Right kidney (tissue), 1 donor: ENCODE measurements at regions not wholly inside any gene's neighbourhood (a gene's known extent, or its start where the extent isn't known, plus 50 kb on each side); places are given as distances from the start of the nearest gene placed in this dataset.
"Not testable (repeated sequence)": the region's sequence is repeated elsewhere in the genome, so short reads cannot be mapped to it uniquely, and the experiment has no call there.

Source experiments
- DNase-seq: peaks from one replicate; pipeline ENCODE4 v3.0.0-alpha.2; 2016

- no peak for DNase-seq
Measured at GRCh38 chr1:31511848-31512615, 64.3 kb upstream of the TINAGL1 start.

DNA sequence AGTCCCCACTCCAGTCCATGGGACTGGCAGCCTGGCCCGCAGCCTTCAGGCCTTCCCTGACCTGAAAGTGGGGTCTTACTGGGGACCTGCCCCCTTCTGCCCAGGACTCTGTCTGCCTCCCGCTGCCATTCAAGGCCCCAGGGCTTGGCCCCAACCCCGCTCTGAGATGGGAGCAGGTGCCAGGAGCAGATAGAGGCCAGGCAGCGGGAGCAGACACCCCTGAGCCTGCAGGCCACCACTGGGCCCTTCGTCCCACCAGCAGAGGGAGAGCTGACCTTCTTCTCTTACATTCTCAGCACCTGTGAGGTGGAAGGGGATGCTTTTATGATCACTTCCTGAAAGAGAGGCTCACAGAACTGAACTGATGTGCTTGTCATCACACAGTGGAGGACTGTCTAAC, 62.2 kb upstream of the TINAGL1 start:
- no peak for DNase-seq

DNA sequence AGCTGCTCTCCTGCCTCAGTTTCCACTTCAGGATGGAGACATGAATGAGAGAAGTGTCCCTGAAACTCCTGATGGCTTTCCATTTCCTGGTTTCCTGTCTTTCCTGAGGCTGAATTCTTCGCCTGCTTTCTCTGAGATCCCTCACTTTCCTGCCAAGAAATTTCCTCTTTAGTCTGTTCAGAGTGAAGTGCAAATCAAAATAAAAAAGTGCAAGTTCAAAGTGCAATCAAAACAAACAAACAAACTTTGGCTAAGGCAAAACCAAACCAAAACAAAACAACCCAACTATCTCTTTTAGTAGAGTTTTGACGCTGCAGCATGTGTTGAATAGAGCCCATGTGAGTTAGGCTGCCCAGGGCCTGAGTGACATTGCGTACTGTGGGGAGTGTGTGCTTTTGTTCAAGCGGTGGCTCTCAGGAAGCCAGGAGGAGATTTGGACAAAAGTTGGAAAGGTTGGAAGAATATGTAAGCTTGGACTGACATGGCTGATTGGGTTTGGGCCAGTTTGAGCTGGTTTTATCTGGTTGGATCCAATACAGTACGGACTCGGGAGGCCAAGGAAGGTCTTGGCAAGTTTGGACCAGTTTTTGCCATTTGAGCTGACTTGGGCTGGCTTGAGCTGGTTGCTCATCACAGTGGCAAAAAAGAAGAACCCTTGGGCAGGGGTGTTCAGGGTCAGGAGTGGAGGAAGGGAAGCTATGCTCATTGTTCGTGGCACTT, 61.1 kb upstream of the TINAGL1 start:
- DNase-seq, result no peak

GRCh38 chr1:31515936-31516335, 60.4 kb upstream of the TINAGL1 start:
- DNase-seq, result no peak

- DNase-seq, result no peak
Measured at GRCh38 chr1:31517301-31517700, 59.0 kb upstream of the TINAGL1 start.

- not testable (repeated sequence) for DNase-seq
Measured at GRCh38 chr1:31517986-31518385, 58.3 kb upstream of the TINAGL1 start.

DNA sequence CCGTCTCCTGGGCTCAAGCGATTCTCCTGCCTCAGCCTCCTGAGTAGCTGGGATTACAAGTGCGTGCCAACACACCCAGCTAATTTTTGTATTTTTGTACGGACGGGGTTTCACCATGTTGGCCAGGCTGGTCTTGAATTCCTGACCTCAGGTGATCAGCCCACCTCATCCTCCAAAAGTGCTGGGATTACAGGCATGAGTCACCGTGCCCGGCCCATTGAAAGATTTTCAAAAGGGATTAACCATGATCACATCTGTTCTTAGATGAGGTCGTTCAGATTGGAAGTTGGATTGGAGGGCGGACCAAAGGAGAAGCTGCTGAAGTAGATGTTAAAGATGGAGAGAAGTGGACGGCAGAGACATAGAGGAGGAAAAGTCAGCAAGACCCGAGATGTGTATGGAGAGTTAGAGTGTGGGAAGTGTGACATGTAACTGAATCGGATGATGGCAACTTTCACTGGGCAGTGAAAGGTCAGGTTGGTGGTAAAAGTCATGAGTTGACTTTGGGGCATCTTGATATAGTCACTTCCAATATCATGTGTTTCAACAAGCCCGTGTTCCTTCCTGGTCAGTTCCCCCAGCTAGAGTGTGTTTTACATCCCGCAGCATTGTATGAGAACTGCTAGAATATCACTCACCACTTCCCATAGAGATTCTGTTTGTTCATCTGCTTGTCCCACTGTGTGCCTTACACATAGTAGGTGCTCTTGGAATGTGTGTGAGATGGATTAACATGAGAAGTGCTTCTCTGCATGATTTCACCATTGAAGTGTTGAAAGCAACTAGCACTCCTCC, 54.4 kb upstream of the TINAGL1 start:
- no peak for DNase-seq

GRCh38 chr1:31522556-31522845, 53.8 kb upstream of the TINAGL1 start:
- no peak for DNase-seq

GRCh38 chr1:31523012-31523411, 53.3 kb upstream of the TINAGL1 start:
- DNase-seq, result no peak

DNA sequence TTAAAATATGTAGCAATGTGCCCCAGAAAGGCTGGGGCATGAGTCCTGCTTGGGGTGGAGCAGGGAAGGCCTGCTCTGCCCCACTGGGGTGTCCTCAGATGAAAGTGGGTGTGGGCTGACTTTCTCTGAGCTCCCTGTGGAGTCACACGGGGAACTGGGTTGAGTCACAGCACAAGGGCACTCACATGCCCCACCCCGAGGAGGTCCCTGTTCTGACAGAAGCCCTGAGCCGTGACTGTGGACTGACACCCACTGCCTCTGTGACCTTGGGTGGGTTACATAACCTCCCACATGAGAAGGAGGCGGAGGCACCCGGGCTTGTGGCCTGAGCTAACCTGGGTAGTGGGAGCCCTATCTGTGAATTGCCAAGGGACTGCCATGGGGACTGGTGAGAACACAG, 52.5 kb upstream of the TINAGL1 start:
- DNase-seq, result no peak

- DNase-seq, result no peak
Measured at GRCh38 chr1:31524186-31524901, 52.0 kb upstream of the TINAGL1 start.
